Activated T-cell treated with anti-CD3 and anti-CD28 coated beads for 48 hours (primary cell): ENCODE measurements at regions not wholly inside any gene's neighbourhood (a gene's known extent, or its start where the extent isn't known, plus 50 kb on each side); places are given as distances from the start of the nearest gene placed in this dataset.
"Not testable (repeated sequence)": the region's sequence is repeated elsewhere in the genome, so short reads cannot be mapped to it uniquely, and the experiment has no call there.

Experiments used
- DNase-seq: peaks from one replicate; pipeline ENCODE4 v3.0.0-alpha.2; 2020; ENCODE audit warnings: low read depth

- not testable (repeated sequence) for DNase-seq
These were observed 106.0 kb downstream of the BUD13 start for GRCh38 chr11:116666673-116667249.

- no peak for DNase-seq
These were observed 107.3 kb downstream of the BUD13 start for GRCh38 chr11:116665523-116665922.

GRCh38 chr11:116661056-116661455 is 111.7 kb downstream of the BUD13 start:
- DNase-seq: no peak

DNA sequence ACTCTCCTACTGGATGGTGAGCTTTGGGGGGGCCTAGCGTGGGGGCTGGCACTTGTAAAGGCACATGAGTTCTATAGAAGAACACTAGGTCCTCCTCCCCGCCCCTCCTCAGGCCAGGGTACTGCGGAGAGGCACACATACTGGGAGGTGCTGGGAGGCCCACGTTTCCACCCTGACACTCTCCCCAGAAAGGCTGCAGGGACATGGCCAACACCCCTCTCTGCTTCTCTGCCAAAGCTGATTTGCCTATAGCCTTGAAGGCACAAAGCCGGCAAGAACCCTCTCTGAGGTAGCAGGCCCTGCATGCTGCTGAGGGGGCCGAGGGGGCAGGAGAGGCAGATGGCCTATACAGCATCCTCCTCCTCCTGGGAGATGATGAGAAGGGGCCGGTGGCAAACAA is 112.8 kb downstream of the BUD13 start:
- no peak for DNase-seq

GRCh38 chr11:116658876-116659535 is 113.8 kb downstream of the BUD13 start:
- DNase-seq: no peak

GRCh38 chr11:116657842-116658825 is 114.7 kb downstream of the BUD13 start:
- DNase-seq: no peak

DNA sequence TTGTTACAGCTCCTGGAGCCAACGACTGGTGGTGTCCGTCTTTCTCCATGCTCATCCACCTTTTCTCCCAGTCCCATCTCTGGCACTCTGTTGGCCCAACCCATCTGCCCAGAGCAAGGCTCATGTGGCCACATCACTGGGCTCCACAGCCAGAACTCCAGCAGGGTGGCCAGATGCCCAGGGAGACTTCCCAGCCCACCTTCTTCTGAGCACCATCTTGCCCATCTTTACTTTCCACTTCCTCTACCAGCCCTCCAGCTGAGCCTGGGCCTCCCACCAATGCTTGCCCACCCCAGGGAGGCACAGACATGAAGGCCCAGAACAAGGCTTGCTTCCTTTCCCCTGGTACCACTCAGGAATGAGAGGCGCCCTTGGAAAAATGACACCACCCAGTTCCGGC is 116.8 kb downstream of the BUD13 start:
- no peak for DNase-seq

- DNase-seq: no peak
These were observed 118.3 kb downstream of the BUD13 start for GRCh38 chr11:116654526-116654925.

GRCh38 chr11:116653206-116653605 is 119.6 kb downstream of the BUD13 start:
- DNase-seq: no peak

- DNase-seq: no peak
These were observed 121.0 kb downstream of the BUD13 start for GRCh38 chr11:116651737-116652237.

DNA sequence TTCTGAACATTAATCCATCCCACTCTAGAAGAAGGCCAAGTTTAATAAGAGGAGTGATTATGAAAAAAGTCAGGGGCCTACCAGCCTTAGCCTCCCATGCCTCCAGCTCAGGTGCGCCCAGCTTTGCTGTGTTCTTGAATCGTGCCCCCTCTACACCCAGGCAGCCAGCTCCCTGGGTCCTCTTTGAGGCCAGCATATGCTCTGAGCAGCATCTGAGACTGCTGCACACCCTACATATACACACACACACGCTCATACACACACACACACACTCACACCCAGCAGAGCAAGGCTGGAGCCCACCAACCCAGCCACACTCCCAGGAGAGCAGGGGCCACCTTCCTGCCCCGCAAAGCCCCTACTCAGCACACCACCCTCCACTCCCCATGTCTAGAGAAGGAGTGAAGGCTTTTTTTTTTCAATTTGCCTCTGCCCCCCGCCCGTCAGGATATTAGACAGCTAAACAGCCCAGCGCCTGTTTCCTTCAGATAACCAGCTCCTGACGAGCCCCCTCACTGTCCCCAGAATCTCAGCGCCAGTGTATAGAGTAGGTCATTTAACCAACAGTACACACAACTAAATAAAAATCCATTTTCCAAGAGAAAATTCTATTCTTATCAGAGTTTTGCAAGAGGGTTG is 121.6 kb downstream of the BUD13 start:
- no peak for DNase-seq

DNA sequence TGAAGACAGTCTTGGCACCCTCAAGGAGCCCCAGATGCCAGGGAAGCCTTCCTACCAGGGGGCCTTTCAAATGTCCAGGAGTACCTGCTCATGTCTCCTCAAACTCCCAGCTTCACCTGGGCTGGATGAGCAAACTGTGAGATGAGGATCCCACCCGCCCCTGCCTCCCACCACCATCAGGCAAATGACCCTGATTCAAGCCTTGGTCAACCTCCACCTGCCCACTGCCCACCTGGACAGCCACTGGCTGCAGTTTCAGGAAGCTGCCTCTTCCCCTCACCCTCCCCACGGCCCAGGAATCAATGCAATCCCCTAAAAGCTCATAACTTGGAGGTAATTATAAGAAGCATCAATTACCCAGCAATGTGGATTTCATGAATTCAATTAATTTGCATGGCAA is 122.7 kb downstream of the BUD13 start:
- no peak for DNase-seq

- DNase-seq: no peak
These were observed 123.5 kb downstream of the BUD13 start for GRCh38 chr11:116649268-116649667.

- DNase-seq: no peak
These were observed 124.3 kb downstream of the BUD13 start for GRCh38 chr11:116648247-116649174.

DNA sequence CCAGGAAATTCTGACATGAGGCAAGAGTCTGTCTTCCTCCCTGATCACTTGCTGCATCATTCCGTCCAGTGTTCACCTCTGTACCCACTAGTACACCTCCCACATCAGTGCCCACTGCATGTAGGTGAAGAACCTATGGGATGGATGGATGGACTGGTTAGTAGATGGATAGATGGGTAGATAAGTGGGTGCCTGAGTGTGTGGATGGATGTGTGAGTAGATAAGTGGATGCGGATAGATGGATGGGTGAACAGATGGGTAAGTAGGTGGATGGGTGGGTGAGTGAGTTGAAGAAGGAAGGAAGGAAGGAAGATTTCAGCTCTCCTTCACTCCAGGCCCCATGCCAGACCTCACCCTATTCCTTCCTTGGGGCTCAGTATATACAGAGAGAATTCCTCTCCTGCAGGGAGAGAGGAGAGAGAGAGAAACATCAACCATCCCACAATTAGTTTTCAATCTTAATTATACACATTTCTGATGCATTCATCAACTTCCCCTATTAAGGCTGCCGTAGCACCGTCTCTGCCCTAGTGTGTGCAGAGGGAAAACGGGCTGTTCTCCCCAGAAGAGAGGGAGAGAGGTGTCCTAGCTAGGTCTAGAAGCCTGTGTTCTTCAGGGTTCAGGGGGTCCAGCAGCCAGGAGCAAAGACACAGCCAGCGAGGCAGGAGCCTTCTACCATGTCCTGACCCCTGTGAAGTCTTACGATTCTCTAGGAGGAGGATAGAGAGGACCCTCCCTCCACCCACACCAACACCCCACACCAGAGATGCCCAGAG is 125.3 kb downstream of the BUD13 start:
- DNase-seq: no peak

GRCh38 chr11:116646191-116646590 is 126.6 kb downstream of the BUD13 start:
- no peak for DNase-seq

DNA sequence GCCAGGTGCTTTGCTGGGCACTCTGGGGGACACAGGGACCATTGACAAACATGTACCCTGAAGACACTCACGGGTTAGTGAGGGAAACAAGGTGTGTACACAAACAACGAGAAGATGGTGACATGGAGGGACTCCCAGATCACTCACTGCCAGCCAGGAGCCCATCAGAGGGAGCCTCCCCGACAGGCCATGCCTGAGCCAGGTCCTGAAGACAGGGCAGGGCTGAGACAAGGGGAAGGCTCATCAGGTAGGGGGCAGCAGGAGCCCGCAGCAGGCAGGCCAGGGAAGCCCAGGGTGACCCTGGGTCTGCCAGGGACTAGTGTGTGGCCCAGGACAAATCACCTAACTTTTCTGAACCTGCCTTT is 127.9 kb downstream of the BUD13 start:
- no peak for DNase-seq

DNA sequence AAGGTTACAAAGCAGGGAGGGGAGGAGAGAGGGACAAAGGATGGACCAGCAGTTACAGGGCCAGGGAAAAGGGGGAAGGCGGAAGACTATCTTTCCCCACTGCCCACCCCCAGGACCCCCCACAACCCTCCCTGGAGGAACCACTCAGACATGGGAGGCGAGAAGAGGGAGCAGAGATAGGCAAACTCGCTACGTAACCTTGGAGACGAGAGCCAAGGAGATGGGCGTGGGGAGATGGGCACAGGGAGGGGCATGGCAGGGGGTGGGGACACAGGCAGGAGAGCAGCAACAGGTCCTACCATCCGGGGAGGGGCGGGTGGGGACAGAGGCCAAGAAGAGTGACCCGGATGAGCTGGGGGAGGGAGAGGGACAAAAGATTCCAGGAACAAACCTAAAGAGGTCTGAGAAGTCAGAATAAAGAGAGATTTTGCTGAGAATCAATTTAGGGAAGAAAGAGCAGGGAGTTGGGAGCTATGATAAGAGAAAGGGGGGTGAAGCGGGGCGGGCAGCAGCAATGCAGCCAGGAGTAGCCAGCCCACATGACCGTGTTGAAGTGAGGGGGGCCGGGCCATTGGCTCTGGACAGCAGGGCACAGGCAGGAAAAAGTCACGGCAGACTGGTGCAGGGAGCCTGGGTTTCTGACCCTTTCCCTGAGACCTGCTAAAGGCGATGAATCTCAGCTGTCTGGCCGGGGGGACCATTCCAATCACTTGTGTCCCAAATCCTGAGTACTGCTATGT is 128.4 kb downstream of the BUD13 start:
- DNase-seq: no peak

- DNase-seq: no peak
These were observed 129.3 kb downstream of the BUD13 start for GRCh38 chr11:116643521-116643920.

GRCh38 chr11:116642902-116643301 is 129.9 kb downstream of the BUD13 start:
- no peak for DNase-seq
